LNCaP clone FGC (cell line): ENCODE measurements at regions not wholly inside any gene's neighbourhood (a gene's known extent, or its start where the extent isn't known, plus 50 kb on each side); places are given as distances from the start of the nearest gene placed in this dataset.
"Not testable (repeated sequence)": the region's sequence is repeated elsewhere in the genome, so short reads cannot be mapped to it uniquely, and the experiment has no call there.

Experiments
- DNase-seq: peaks from one replicate; pipeline ENCODE4 v3.0.0-alpha.2; 2011; ENCODE audit warnings: low read depth
- H3K4me3 ChIP-seq: 2 replicates; pipeline ENCODE4 v1.5.1; 2011; ENCODE audit warnings: mild to moderate bottlenecking, low read depth, low read length, control low read depth
- CTCF ChIP-seq: IDR thresholded peaks from 2 replicates; pipeline ENCODE4 v1.5.1; 2012; ENCODE audit warnings: mild to moderate bottlenecking; ENCODE audit not compliant: control insufficient read depth, insufficient read depth; ENCODE audit errors: extremely low read depth

- no peak overlapping the region for H3K4me3 ChIP-seq
- no peak for DNase-seq
- TF ChIP-seq CTCF = no peak
Measured at GRCh38 chr20:55632592-55632991, 372.7 kb downstream of the CBLN4 start.

- H3K4me3 ChIP-seq, DNase-seq: not testable (repeated sequence)
Measured at GRCh38 chr20:55629143-55629542, 376.2 kb downstream of the CBLN4 start.

- H3K4me3 ChIP-seq = no peak overlapping the region
- no peak for DNase-seq
- no peak for TF ChIP-seq CTCF
Measured at GRCh38 chr20:55626716-55627115, 378.6 kb downstream of the CBLN4 start.

- TF ChIP-seq CTCF = no peak
Measured at GRCh38 chr20:55616367-55616766, 389.0 kb downstream of the CBLN4 start.

GRCh38 chr20:55615818-55616217, 389.5 kb downstream of the CBLN4 start:
- no peak overlapping the region for H3K4me3 ChIP-seq
- DNase-seq = no peak
- TF ChIP-seq CTCF = no peak

More at GRCh38 chr20:55616367-55616766, 389.0 kb downstream of the CBLN4 start:
- DNase-seq = no peak
- H3K4me3 ChIP-seq = no peak overlapping the region

- H3K4me3 ChIP-seq = no peak overlapping the region
- no peak for TF ChIP-seq CTCF
- DNase-seq = no peak
Measured at GRCh38 chr20:55614220-55614757, 391.0 kb downstream of the CBLN4 start.

- no peak for DNase-seq
Measured at GRCh38 chr20:55610756-55611155, 394.6 kb downstream of the CBLN4 start.

More at GRCh38 chr20:55610756-55611155, 394.6 kb downstream of the CBLN4 start:
- H3K4me3 ChIP-seq = no peak overlapping the region
- TF ChIP-seq CTCF = no peak
